ENCODE measurements at regions not wholly inside any gene's neighbourhood (a gene's known extent, or its start where the extent isn't known, plus 50 kb on each side); places are given as distances from the start of the nearest gene placed in this dataset.

- H3K36me3 ChIP-seq, result no peaks in the 10 kb centered on the region
- H3K4me1 ChIP-seq (ENCODE audit: insufficient read depth), result no peaks in the 10 kb centered on the region
- no peak overlapping the region for H3K27ac ChIP-seq
- no peaks in the 10 kb centered on the region for H3K27me3 ChIP-seq
- intact Hi-C loops (cut with DNase I), result no loop called here
- no peak overlapping the region for H3K4me3 ChIP-seq
- WGBS, 3 donors, result 30 to 43% (median 38%) methylated on average over 4 of the region's 4 CpGs
- DNase-seq, result no peak
- H3K9me3 ChIP-seq, result no peaks in the 10 kb centered on the region
- TF ChIP-seq CTCF (IDR thresholded peaks at IDR 0.05), result no peak
- TF ChIP-seq EP300 (IDR thresholded peaks at IDR 0.05), result no peak
- no peak for TF ChIP-seq POLR2A (IDR thresholded peaks at IDR 0.05)
These were observed 151.4 kb downstream of the AMY1C start for GRCh38 chr1:103901072-103901471.

- intact Hi-C loops (cut with DNase I), result no loop called here
- H3K4me3 ChIP-seq, result no peak overlapping the region
- H3K36me3 ChIP-seq, result no peaks in the 10 kb centered on the region
- TF ChIP-seq EP300 (IDR thresholded peaks at IDR 0.05) (no peak), POLR2A (IDR thresholded peaks at IDR 0.05) (no peak), CTCF (IDR thresholded peaks at IDR 0.05) (no peak)
- H3K27ac ChIP-seq, result no peak overlapping the region
- no peaks in the 10 kb centered on the region for H3K27me3 ChIP-seq
- 80 to 91% (median 84%) methylated on average over 1 of the region's 1 CpG for WGBS, 3 donors
- no peaks in the 10 kb centered on the region for H3K9me3 ChIP-seq
- DNase-seq, result no peak
- H3K4me1 ChIP-seq (ENCODE audit: insufficient read depth), result no peaks in the 10 kb centered on the region
These were observed 155.7 kb downstream of the AMY1C start for GRCh38 chr1:103905363-103905762.

GRCh38 chr1:103911450-103911849 lies 161.8 kb downstream of the AMY1C start:
- no peaks in the 10 kb centered on the region for H3K4me1 ChIP-seq (ENCODE audit: insufficient read depth)
- WGBS, 3 donors, result 70 to 81% (median 77%) methylated on average over 2 of the region's 2 CpGs

GRCh38 chr1:103917795-103918194 lies 168.1 kb downstream of the AMY1C start:
- H3K4me3 ChIP-seq, result no peak overlapping the region
- no peaks in the 10 kb centered on the region for H3K9me3 ChIP-seq
- H3K27ac ChIP-seq, result no peak overlapping the region
- H3K27me3 ChIP-seq, result no peaks in the 10 kb centered on the region
- intact Hi-C loops (cut with DNase I), result no loop called here
- no peak for TF ChIP-seq POLR2A (IDR thresholded peaks at IDR 0.05)
- no peak for TF ChIP-seq EP300 (IDR thresholded peaks at IDR 0.05)
- TF ChIP-seq CTCF (IDR thresholded peaks at IDR 0.05), result no peak
- WGBS, 3 donors, result 58 to 60% (median 60%) methylated on average over 2 of the region's 2 CpGs
- H3K4me1 ChIP-seq (ENCODE audit: insufficient read depth), result no peaks in the 10 kb centered on the region
- DNase-seq, result no peak
- H3K36me3 ChIP-seq, result no peaks in the 10 kb centered on the region

More at GRCh38 chr1:103911450-103911849, 161.8 kb downstream of the AMY1C start:
- Histone ChIP-seq H3K9me3 (no peaks in the 10 kb centered on the region), H3K27ac (no peak overlapping the region), H3K36me3 (no peaks in the 10 kb centered on the region), H3K4me3 (no peak overlapping the region), H3K27me3 (no peaks in the 10 kb centered on the region)
- intact Hi-C loops (cut with DNase I), result no loop called here
- no peak for DNase-seq
- TF ChIP-seq CTCF (IDR thresholded peaks at IDR 0.05), result no peak
- TF ChIP-seq POLR2A (IDR thresholded peaks at IDR 0.05), result no peak
- TF ChIP-seq EP300 (IDR thresholded peaks at IDR 0.05), result no peak

- no peak for DNase-seq
- intact Hi-C loops (cut with DNase I), result no loop called here
- H3K27me3 ChIP-seq, result no peaks in the 10 kb centered on the region
- no peak overlapping the region for H3K4me3 ChIP-seq
- no peak overlapping the region for H3K27ac ChIP-seq
- no peaks in the 10 kb centered on the region for H3K4me1 ChIP-seq (ENCODE audit: insufficient read depth)
- no peaks in the 10 kb centered on the region for H3K36me3 ChIP-seq
- 51 to 74% (median 52%) methylated on average over 1 of the region's 1 CpG for WGBS, 3 donors
- no peak for TF ChIP-seq POLR2A (IDR thresholded peaks at IDR 0.05)
- no peak for TF ChIP-seq CTCF (IDR thresholded peaks at IDR 0.05)
- TF ChIP-seq EP300 (IDR thresholded peaks at IDR 0.05), result no peak
- no peaks in the 10 kb centered on the region for H3K9me3 ChIP-seq
These were observed 182.2 kb downstream of the AMY1C start for GRCh38 chr1:103931891-103932290.
